ENCODE measurements at regions not wholly inside any gene's neighbourhood (a gene's known extent, or its start where the extent isn't known, plus 50 kb on each side); places are given as distances from the start of the nearest gene placed in this dataset.

DNA sequence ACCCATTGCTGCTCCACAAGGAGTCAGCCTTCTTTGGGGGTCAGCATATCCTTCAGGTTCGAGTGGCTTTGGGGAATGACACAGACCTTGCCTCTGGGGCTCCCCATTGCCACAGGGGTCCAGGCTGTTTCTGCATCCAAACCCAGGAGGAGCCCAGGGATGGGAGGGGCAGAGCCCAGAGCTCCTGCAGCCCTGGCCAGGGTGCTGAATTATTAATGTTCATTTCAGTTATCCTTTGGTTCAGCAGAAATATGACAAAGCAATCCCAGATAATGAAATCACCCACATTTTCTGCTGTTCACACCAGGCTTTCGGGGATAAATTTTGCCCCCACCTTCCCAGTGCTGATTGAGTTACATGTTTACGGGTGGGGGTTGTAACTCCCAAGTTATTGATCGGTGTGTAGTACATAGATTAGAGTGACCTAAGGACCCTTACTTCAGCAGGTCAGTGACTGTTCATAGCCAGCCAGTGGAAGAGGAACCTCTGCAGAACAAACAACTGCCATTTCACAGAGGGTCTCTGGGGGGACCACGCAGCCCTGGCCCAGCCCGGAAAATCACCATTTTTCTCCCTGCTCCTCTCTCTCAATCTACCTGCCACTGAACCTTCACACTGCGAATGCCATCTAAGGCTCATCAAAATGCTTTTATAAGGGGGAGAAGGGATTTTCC lies 240.3 kb upstream of the N4BP1 start:
- H3K4me3 ChIP-seq (ENCODE audit: low read length), result no peak overlapping the region
- no peaks in the 10 kb centered on the region for H3K27me3 ChIP-seq (ENCODE audit: control insufficient read depth, low read length)
- TF ChIP-seq, protein P1, sequence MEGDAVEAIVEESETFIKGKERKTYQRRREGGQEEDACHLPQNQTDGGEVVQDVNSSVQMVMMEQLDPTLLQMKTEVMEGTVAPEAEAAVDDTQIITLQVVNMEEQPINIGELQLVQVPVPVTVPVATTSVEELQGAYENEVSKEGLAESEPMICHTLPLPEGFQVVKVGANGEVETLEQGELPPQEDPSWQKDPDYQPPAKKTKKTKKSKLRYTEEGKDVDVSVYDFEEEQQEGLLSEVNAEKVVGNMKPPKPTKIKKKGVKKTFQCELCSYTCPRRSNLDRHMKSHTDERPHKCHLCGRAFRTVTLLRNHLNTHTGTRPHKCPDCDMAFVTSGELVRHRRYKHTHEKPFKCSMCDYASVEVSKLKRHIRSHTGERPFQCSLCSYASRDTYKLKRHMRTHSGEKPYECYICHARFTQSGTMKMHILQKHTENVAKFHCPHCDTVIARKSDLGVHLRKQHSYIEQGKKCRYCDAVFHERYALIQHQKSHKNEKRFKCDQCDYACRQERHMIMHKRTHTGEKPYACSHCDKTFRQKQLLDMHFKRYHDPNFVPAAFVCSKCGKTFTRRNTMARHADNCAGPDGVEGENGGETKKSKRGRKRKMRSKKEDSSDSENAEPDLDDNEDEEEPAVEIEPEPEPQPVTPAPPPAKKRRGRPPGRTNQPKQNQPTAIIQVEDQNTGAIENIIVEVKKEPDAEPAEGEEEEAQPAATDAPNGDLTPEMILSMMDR (IDR thresholded peaks at IDR 0.05; ENCODE audit: low read depth, low read length, poor library complexity, severe bottlenecking), result no peak
- TF ChIP-seq EZH2phosphoT487 (IDR thresholded peaks at IDR 0.05; ENCODE audit: borderline replicate concordance, low read length), result no peak

DNA sequence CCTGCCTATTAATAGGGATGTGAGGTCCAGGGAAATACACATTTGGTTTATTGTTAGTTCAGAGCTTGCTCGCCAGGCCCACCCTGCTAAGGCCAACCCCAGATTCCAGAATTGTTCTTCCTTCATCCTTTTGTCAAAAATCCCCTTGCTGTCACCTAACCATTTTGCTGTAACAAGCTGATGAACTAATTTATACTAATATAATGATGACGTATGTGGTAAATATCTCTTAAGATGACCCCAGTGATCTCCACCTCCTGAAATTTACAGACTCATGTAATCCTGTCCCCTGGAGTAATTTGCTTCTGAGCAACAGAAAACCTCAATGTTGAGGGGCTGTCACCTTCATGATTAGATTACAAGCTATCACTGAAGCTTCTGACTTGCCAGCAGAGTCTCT lies 236.3 kb upstream of the N4BP1 start:
- Histone ChIP-seq H3K27ac (ENCODE audit: low read depth, low read length) (no peak overlapping the region), H3K79me2 (ENCODE audit: control insufficient read depth, low read length) (no peaks in the 10 kb centered on the region), H3K4me1 (ENCODE audit: control insufficient read depth, low read length) (no peaks in the 10 kb centered on the region), H3F3A (ENCODE audit: control insufficient read depth, insufficient read depth) (no peaks in the 10 kb centered on the region), H4K20me1 (ENCODE audit: control insufficient read depth, insufficient read depth, low read depth, low read length) (no peaks in the 10 kb centered on the region), H3K9me2 (replicated peaks; ENCODE audit: control insufficient read depth, low read length) (no peaks in the 10 kb centered on the region), H3K36me3 (ENCODE audit: control insufficient read depth, low read length) (no peaks in the 10 kb centered on the region), H3K4me3 (ENCODE audit: low read length) (no peak overlapping the region), H3K4me2 (ENCODE audit: low read length) (no peak overlapping the region), H3K9me3 (ENCODE audit: control insufficient read depth, insufficient read depth, low read length) (no peaks in the 10 kb centered on the region), H3K27me3 (ENCODE audit: control insufficient read depth, low read length) (no peaks in the 10 kb centered on the region)
- TF ChIP-seq EZH2phosphoT487 (IDR thresholded peaks at IDR 0.05; ENCODE audit: borderline replicate concordance, low read length), result no peak
- TF ChIP-seq, protein P1 (IDR thresholded peaks at IDR 0.05; ENCODE audit: low read depth, low read length, poor library complexity, severe bottlenecking), result no peak

More for the DNA sequence above, 240.3 kb upstream of the N4BP1 start:
- H3F3A ChIP-seq (ENCODE audit: control insufficient read depth, insufficient read depth), result no peaks in the 10 kb centered on the region
- no peak overlapping the region for H3K27ac ChIP-seq (ENCODE audit: low read depth, low read length)
- no peak overlapping the region for H3K4me2 ChIP-seq (ENCODE audit: low read length)
- no peaks in the 10 kb centered on the region for H3K9me3 ChIP-seq (ENCODE audit: control insufficient read depth, insufficient read depth, low read length)
- H4K20me1 ChIP-seq (ENCODE audit: control insufficient read depth, insufficient read depth, low read depth, low read length), result no peaks in the 10 kb centered on the region
- H3K36me3 ChIP-seq (ENCODE audit: control insufficient read depth, low read length), result no peaks in the 10 kb centered on the region
- no peaks in the 10 kb centered on the region for H3K79me2 ChIP-seq (ENCODE audit: control insufficient read depth, low read length)
- H3K4me1 ChIP-seq (ENCODE audit: control insufficient read depth, low read length), result no peaks in the 10 kb centered on the region
- H3K9me2 ChIP-seq (replicated peaks; ENCODE audit: control insufficient read depth, low read length), result no peaks in the 10 kb centered on the region

DNA sequence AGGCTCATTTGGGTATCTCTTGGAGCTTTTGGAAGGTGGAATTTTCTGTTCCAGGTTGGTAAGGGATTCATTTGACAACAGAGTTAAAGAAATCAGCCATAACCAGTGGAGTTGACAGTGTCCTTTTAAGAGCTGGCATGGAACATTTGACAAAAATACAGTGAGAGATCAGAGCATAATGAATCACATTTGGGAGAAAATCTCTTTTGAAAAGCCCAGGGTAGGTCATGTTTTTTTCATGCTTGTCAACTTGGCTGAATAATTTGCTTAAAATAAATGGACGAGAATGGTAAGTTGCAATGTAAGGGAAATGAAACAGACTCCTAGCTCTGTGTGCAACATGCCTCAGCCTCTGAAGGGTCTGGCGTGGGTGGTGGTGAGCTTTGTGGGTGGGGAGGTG lies 235.3 kb upstream of the N4BP1 start:
- Histone ChIP-seq H3K27me3 (ENCODE audit: control insufficient read depth, low read length) (no peaks in the 10 kb centered on the region), H3K4me2 (ENCODE audit: low read length) (no peak overlapping the region), H3K4me3 (ENCODE audit: low read length) (no peak overlapping the region), H3K79me2 (ENCODE audit: control insufficient read depth, low read length) (no peaks in the 10 kb centered on the region), H3K9me2 (replicated peaks; ENCODE audit: control insufficient read depth, low read length) (no peaks in the 10 kb centered on the region), H3K9me3 (ENCODE audit: control insufficient read depth, insufficient read depth, low read length) (no peaks in the 10 kb centered on the region), H4K20me1 (ENCODE audit: control insufficient read depth, insufficient read depth, low read depth, low read length) (no peaks in the 10 kb centered on the region), H3K36me3 (ENCODE audit: control insufficient read depth, low read length) (no peaks in the 10 kb centered on the region), H3K4me1 (ENCODE audit: control insufficient read depth, low read length) (no peaks in the 10 kb centered on the region), H3F3A (ENCODE audit: control insufficient read depth, insufficient read depth) (no peaks in the 10 kb centered on the region), H3K27ac (ENCODE audit: low read depth, low read length) (no peak overlapping the region)
- TF ChIP-seq, protein P1 (IDR thresholded peaks at IDR 0.05; ENCODE audit: low read depth, low read length, poor library complexity, severe bottlenecking), result no peak
